ENCODE measurements at regions not wholly inside any gene's neighbourhood (a gene's known extent, or its start where the extent isn't known, plus 50 kb on each side); places are given as distances from the start of the nearest gene placed in this dataset.

DNA sequence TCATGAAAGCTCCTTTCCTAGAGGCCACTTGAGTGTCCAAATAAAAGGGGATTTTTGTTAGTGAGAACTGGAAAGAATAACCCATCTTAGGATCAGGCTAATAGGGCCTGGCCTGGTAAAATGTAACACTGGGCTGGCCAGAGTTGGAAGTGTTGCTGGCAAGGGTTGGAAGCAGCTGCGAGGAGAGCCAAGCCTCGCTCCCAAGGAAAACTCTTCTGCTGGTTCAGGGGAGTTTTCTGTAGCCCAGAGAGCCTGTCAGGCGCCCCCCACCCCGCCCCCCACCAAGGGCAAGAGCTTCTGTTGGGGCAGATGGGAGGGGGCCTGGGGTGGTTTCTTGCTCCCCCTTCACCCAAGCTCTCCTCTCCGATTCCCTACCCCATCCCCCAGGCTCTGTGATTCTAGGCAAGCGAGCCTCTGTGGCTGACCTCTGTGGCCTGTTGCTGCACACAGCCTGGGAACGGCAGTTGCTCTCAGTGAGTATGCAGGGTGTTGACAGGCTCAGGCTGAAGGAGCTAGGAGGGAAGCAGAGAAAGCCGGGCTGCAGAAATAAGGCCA is 547.8 kb downstream of the CCDC171 start:
- no peak overlapping the region for H3K27ac ChIP-seq
- H3K36me3 ChIP-seq, result no peaks in the 10 kb centered on the region
- intact Hi-C loops (cut with DNase I), result no loop called here
- TF ChIP-seq, protein P1, sequence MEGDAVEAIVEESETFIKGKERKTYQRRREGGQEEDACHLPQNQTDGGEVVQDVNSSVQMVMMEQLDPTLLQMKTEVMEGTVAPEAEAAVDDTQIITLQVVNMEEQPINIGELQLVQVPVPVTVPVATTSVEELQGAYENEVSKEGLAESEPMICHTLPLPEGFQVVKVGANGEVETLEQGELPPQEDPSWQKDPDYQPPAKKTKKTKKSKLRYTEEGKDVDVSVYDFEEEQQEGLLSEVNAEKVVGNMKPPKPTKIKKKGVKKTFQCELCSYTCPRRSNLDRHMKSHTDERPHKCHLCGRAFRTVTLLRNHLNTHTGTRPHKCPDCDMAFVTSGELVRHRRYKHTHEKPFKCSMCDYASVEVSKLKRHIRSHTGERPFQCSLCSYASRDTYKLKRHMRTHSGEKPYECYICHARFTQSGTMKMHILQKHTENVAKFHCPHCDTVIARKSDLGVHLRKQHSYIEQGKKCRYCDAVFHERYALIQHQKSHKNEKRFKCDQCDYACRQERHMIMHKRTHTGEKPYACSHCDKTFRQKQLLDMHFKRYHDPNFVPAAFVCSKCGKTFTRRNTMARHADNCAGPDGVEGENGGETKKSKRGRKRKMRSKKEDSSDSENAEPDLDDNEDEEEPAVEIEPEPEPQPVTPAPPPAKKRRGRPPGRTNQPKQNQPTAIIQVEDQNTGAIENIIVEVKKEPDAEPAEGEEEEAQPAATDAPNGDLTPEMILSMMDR (IDR thresholded peaks at IDR 0.05), result no peak
- no peak overlapping the region for H3K9ac ChIP-seq (ENCODE audit: low read depth in 2 of 2, low read length in 2 of 2)
- DNase-seq, result peak; percentile 26
- no peaks in the 10 kb centered on the region for H3K4me1 ChIP-seq
- no peaks in the 10 kb centered on the region for H3K27me3 ChIP-seq
- no peak overlapping the region for H3K4me3 ChIP-seq
- no peaks in the 10 kb centered on the region for H3K9me3 ChIP-seq

DNA sequence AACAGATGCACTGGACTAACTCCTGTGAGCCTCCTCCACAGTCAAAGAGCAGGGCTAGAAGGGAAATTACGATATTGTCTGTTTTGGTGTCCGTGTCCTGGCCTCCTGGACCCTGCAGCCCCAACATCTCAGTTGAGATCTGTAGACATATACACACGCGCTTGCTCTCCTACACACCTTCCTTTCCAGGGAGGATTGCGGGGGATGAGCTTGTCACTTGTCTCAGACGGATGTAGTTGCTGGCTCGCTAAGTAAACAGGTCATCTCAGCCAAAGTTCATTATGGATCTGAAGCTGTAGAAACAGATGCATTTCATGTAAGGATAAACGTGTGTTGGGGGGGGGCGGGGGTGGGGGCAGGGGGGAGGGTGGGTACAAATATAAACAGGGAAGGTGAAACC is 549.3 kb downstream of the CCDC171 start:
- TF ChIP-seq, protein P1 (IDR thresholded peaks at IDR 0.05), result no peak
- no peak overlapping the region for H3K27ac ChIP-seq
- H3K4me1 ChIP-seq, result no peaks in the 10 kb centered on the region
- DNase-seq, result no peak
- H3K9ac ChIP-seq (ENCODE audit: low read depth in 2 of 2, low read length in 2 of 2), result no peak overlapping the region
- no peak overlapping the region for H3K4me3 ChIP-seq
- H3K27me3 ChIP-seq, result no peaks in the 10 kb centered on the region
- H3K9me3 ChIP-seq, result no peaks in the 10 kb centered on the region
- no peaks in the 10 kb centered on the region for H3K36me3 ChIP-seq
- intact Hi-C loops (cut with DNase I), result no loop called here

DNA sequence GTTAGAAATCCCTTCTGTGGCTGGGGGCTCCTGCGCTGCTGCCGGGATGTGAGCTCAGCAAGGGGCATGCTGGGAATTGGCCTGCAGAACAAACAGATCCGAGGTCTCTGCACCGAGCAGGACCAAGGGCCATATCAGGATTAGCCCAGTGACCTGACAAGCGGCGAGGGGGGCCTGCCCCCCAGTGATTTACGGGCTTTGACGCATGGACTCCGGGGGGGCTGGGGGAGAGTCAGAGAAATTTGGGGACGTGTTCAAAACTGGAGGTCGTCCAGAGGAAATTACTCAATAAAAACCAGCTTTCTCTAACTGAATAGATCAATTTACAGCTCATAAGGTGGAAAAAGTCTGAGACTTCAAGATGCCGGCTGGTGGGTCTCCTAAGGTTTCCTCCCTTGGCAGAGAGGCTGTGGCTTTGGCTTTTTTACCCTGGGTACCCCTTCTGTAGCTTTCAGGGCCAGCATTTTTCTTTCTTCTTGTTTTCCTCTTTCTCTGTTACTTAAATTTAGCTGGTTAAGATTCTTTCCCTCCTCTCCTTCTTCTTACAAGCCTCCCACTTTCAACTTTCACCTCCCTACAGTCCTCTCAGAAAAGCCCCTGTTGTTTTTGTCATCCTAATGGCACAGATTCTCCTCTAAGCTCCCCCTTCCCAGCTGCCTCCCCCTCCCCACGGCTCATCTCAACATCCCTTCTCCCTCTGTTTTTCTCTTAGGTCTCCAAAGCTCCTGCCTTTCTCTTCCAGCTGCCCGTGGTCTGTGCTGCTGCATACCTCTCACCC is 551.0 kb downstream of the CCDC171 start:
- H3K36me3 ChIP-seq, result no peaks in the 10 kb centered on the region
- H3K4me1 ChIP-seq, result no peaks in the 10 kb centered on the region
- intact Hi-C loops (cut with DNase I), result no loop called here
- no peaks in the 10 kb centered on the region for H3K9me3 ChIP-seq
- no peak overlapping the region for H3K27ac ChIP-seq
- H3K9ac ChIP-seq (ENCODE audit: low read depth in 2 of 2, low read length in 2 of 2), result no peak overlapping the region
- TF ChIP-seq, protein P1 (IDR thresholded peaks at IDR 0.05), result no peak
- H3K27me3 ChIP-seq, result no peaks in the 10 kb centered on the region
- no peak overlapping the region for H3K4me3 ChIP-seq
- DNase-seq, result peak; percentile 18

DNA sequence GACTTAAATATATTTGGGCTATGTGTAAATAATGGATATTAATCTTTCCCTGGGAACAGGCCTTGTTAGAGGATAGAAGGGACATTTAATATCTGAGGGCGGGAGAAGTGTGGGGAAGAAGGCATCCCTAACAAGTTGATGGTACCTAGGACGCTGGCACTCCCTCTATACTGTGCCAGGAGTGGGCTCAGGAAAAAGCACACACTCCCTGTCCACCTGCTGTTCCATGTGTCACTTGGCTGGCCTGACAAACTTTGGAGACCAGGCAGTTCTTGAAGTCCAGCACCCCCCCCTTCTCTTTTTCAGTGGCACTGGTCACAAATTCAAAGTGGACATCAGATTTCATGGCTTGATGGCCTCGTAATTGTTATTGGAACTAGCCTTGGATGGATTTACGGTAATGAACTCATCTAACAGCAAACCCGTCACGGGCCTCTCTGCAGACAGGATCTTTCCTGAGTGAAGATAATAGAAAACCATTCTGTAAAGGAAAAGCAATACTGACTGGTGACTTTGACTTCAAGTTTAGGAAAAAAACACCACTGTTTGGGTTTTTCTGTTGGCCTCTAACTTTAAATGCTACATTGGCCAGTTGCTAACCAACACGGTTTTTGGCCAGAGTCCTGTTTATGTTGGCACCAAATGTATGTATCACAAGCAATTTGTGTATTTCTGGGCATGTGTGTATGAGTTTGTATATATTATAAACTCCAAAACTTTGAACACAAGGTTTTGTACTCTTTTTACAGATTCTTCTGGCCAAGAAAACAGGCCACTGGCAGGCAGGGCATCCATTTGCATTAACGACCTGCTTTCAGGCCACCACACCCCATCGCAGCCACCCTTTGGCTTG is 552.6 kb downstream of the CCDC171 start:
- intact Hi-C loops (cut with DNase I), result no loop called here
- Histone ChIP-seq H3K4me1 (no peaks in the 10 kb centered on the region), H3K36me3 (no peaks in the 10 kb centered on the region), H3K9ac (ENCODE audit: low read depth in 2 of 2, low read length in 2 of 2) (no peak overlapping the region), H3K9me3 (no peaks in the 10 kb centered on the region), H3K27me3 (no peaks in the 10 kb centered on the region), H3K27ac (no peak overlapping the region), H3K4me3 (no peak overlapping the region)
- TF ChIP-seq, protein P1 (IDR thresholded peaks at IDR 0.05), result no peak
- DNase-seq, result no peak

DNA sequence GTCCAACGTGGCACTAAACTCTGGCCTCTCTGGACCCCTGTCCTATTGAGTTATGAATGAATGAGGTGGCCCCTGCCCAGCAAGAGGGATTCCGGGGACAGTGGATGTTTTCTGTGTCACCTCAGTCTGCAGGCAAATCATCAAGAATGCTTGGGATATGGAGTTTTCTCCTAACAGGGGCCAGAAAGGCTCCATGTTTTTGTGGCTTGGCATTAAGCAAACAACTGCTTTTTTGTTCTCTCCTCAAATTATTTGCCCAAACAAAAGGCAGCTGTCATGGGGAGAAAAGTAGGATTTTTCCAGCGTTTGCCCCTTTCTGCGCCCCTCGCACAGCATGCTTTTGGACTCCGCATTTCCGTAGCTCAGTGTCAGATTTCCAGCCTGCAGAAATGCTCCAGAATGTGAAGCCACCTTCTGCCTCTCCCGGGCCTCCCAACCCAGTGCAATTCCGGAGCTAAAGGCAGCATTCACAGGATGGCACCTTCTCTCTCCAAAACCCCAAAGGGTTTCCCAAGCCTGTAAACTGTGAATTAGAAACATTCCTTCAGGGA is 553.3 kb downstream of the CCDC171 start:
- TF ChIP-seq, protein P1 (IDR thresholded peaks at IDR 0.05), result no peak
- Histone ChIP-seq H3K9ac (ENCODE audit: low read depth in 2 of 2, low read length in 2 of 2) (no peak overlapping the region), H3K4me3 (no peak overlapping the region), H3K27ac (no peak overlapping the region), H3K9me3 (no peaks in the 10 kb centered on the region), H3K36me3 (no peaks in the 10 kb centered on the region), H3K4me1 (no peaks in the 10 kb centered on the region), H3K27me3 (no peaks in the 10 kb centered on the region)
- intact Hi-C loops (cut with DNase I), result no loop called here
- DNase-seq, result no peak
